IMR-90 (cell line): ENCODE measurements at regions not wholly inside any gene's neighbourhood (a gene's known extent, or its start where the extent isn't known, plus 50 kb on each side); places are given as distances from the start of the nearest gene placed in this dataset.

ENCODE experiments used
- ATAC-seq: fragments of 200-7000 bp; cut with Tn5 transposase; 2 replicates; pipeline ENCODE4 v1.9.1; 2020; ENCODE audit warnings: low read depth, mild to moderate bottlenecking, moderate library complexity
- BruUV-seq: library from RNA; stranded (reverse); fragments of 400-500 nt; replicated peaks from 2 replicates; lab custom pipeline; 2021; lab: Mats Ljungman, UMichigan
- CTCF ChIA-PET: fragments of 300-600 bp; formaldehyde crosslinking; extraction: SDS; loops from one replicate; lab custom pipeline; 2021; ENCODE audit warnings: antibody characterized with exemption; lab: Yijun Ruan, JAX
- POLR2A ChIA-PET: fragments of 300-600 bp; sonication (Branson Sonifier 250); formaldehyde crosslinking; loops from one replicate; lab custom pipeline; 2022; ENCODE audit warnings: antibody characterized with exemption; ENCODE audit not compliant: unreplicated experiment; lab: Charles Lee
- DNase-seq: peaks from one replicate; pipeline ENCODE4 v3.0.0; 2013
- H2AFZ ChIP-seq: replicated peaks from 2 replicates; pipeline ENCODE3; 2013; ENCODE audit warnings: low read length, mild to moderate bottlenecking; ENCODE audit not compliant: poor library complexity
- H2AK5ac ChIP-seq: 2 replicates; pipeline ENCODE4 v1.6.1; 2013; ENCODE audit warnings: low read depth, low read length, inconsistent platforms
- H2AK9ac ChIP-seq: replicated peaks from 2 replicates; pipeline ENCODE3; 2013; ENCODE audit warnings: mild to moderate bottlenecking, low read depth, low read length, moderate library complexity; ENCODE audit not compliant: poor library complexity
- H2BK120ac ChIP-seq: 2 replicates; pipeline ENCODE4 v1.6.1; 2013; ENCODE audit warnings: low read depth, low read length, inconsistent platforms
- H2BK15ac ChIP-seq: 3 replicates; pipeline ENCODE4 v1.6.1; 2013; ENCODE audit warnings: low read depth, low read length, inconsistent platforms
- H2BK20ac ChIP-seq: 2 replicates; pipeline ENCODE4 v1.6.1; 2013; ENCODE audit warnings: low read depth, mild to moderate bottlenecking, inconsistent platforms, low read length, moderate library complexity
- H2BK5ac ChIP-seq: 2 replicates; pipeline ENCODE4 v1.6.1; 2013; ENCODE audit warnings: mild to moderate bottlenecking, low read depth, low read length, inconsistent platforms; ENCODE audit not compliant: poor library complexity, severe bottlenecking
- H3K14ac ChIP-seq: replicated peaks from 2 replicates; pipeline ENCODE4 v1.6.1; 2013; ENCODE audit warnings: low read depth, low read length, inconsistent platforms
- H3K18ac ChIP-seq: 2 replicates; pipeline ENCODE4 v1.6.1; 2013; ENCODE audit warnings: low read depth, low read length, control low read depth
- H3K23ac ChIP-seq: 2 replicates; pipeline ENCODE4 v1.6.1; 2013; ENCODE audit warnings: low read depth, low read length, inconsistent platforms
- H3K27ac ChIP-seq: 2 replicates; pipeline ENCODE4 v1.5.1; 2013; ENCODE audit warnings: mild to moderate bottlenecking, control low read depth, low read length; ENCODE audit not compliant: insufficient read depth
- H3K27me3 ChIP-seq: 2 replicates; pipeline ENCODE4 v1.6.1; 2013; ENCODE audit warnings: low read length; ENCODE audit not compliant: control insufficient read depth, insufficient read depth
- H3K36me3 ChIP-seq: 2 replicates; pipeline ENCODE4 v1.6.1; 2013; ENCODE audit warnings: low read length, mixed read lengths; ENCODE audit not compliant: control insufficient read depth, insufficient read depth
- H3K4ac ChIP-seq: 2 replicates; pipeline ENCODE4 v1.6.1; 2013; ENCODE audit warnings: low read depth, low read length, inconsistent platforms
- H3K4me1 ChIP-seq: 2 replicates; pipeline ENCODE4 v1.6.1; 2013; ENCODE audit warnings: low read length, mixed read lengths; ENCODE audit not compliant: control insufficient read depth, insufficient read depth
- H3K4me2 ChIP-seq: 2 replicates; pipeline ENCODE4 v1.6.1; 2013; ENCODE audit warnings: low read depth, mild to moderate bottlenecking, control low read depth, low read length, moderate library complexity
- H3K4me3 ChIP-seq: 2 replicates; pipeline ENCODE4 v1.5.1; 2013; ENCODE audit warnings: low read depth, mild to moderate bottlenecking, control low read depth, low read length, moderate library complexity; ENCODE audit not compliant: insufficient read depth
- H3K56ac ChIP-seq: 2 replicates; pipeline ENCODE4 v1.6.1; 2013; ENCODE audit warnings: low read length, inconsistent platforms; ENCODE audit not compliant: insufficient read depth; ENCODE audit errors: extremely low read depth
- H3K79me1 ChIP-seq, 2 experiments: 2 replicates each; pipeline ENCODE4 v1.6.1; 2013; ENCODE audit warnings: low read length in 2 of 2, inconsistent platforms in 1 of 2, low read depth in 1 of 2
- H3K9ac ChIP-seq: 2 replicates; pipeline ENCODE4 v1.6.1; 2013; ENCODE audit warnings: low read depth, low read length, control low read depth
- H3K9me1 ChIP-seq: 2 replicates; pipeline ENCODE4 v1.6.1; 2013; ENCODE audit warnings: low read length, inconsistent platforms; ENCODE audit not compliant: insufficient read depth
- H3K9me3 ChIP-seq: 2 replicates; pipeline ENCODE4 v1.6.1; 2013; ENCODE audit warnings: low read length; ENCODE audit not compliant: control insufficient read depth, insufficient read depth
- H4K20me1 ChIP-seq: 2 replicates; pipeline ENCODE4 v1.6.1; 2013; ENCODE audit warnings: low read length, inconsistent platforms; ENCODE audit not compliant: insufficient read depth
- H4K5ac ChIP-seq: 2 replicates; pipeline ENCODE4 v1.6.1; 2013; ENCODE audit warnings: mild to moderate bottlenecking, low read depth, low read length, control low read depth
- H4K8ac ChIP-seq, 2 experiments: 2 replicates each; pipeline ENCODE4 v1.6.1; 2013; ENCODE audit warnings: low read depth in 2 of 2, low read length in 2 of 2, control low read depth in 1 of 2, inconsistent platforms in 1 of 2
- H4K91ac ChIP-seq: 2 replicates; pipeline ENCODE4 v1.6.1; 2013; ENCODE audit warnings: low read depth, low read length, inconsistent platforms; ENCODE audit not compliant: insufficient read depth
- MAFK ChIP-seq: IDR thresholded peaks from 2 replicates; pipeline ENCODE4 v1.6.1; 2012; ENCODE audit warnings: low read depth, low read length, improper control_type of control experiment
- WGBS, 2 experiments: methylation state at CpG; one replicate each; pipeline versions ENCODE4 v1.1.5 to v1.1.7; 2013; ENCODE audit warnings: missing lambda C conversion rate in 2 of 2; ENCODE audit not compliant: insufficient read length in 1 of 2; ENCODE audit errors: extremely low coverage in 2 of 2; 5-methylcytosine and 5-hydroxymethylcytosine counted together
- dilution Hi-C: fragments of 300-500 bp; cut with HindIII; formaldehyde crosslinking; loops from one replicate; pipeline ENCODE4 v1.14.3; 2018; ENCODE audit warnings: low sequenced_read_pairs; ENCODE audit not compliant: unreplicated experiment
- in situ Hi-C: fragments of 300-500 bp; cut with MboI; formaldehyde crosslinking; loops from 3 replicates; pipeline ENCODE4 v1.14.3; 2019; ENCODE audit warnings: low sequenced_read_pairs, inconsistent platforms, mixed read lengths
- intact Hi-C: fragments of 100-400 bp; cut with micrococcal nuclease; formaldehyde crosslinking; loops from 2 replicates; pipeline ENCODE4 v1.10.0; 2022

GRCh38 chr6:44590471-44590870 is 203.0 kb downstream of the CDC5L start:
- H4K20me1 ChIP-seq = no peaks in the 10 kb centered on the region
- no peak overlapping the region for H2AFZ ChIP-seq
- no peak overlapping the region for H3K4ac ChIP-seq
- H3K4me1 ChIP-seq = no peaks in the 10 kb centered on the region
- dilution Hi-C loops = no loop called here
- intact Hi-C loops = loop anchor here (5.0 kb wide), 2 partner anchors 113 to 1332 kb away; no protein-coding TSS in a partner anchor
- H4K5ac ChIP-seq = no peak overlapping the region
- H3K9me1 ChIP-seq = no peaks in the 10 kb centered on the region
- in situ Hi-C loops = no loop called here
- H3K23ac ChIP-seq = no peak overlapping the region
- H3K14ac ChIP-seq = no peak overlapping the region
- DNase-seq = no peak
- H2BK120ac ChIP-seq = no peak overlapping the region
- no peak overlapping the region for H2AK5ac ChIP-seq
- H3K4me3 ChIP-seq = no peak overlapping the region
- no peak overlapping the region for H3K9ac ChIP-seq
- H4K91ac ChIP-seq = no peak overlapping the region
- no peak overlapping the region for H2BK20ac ChIP-seq
- H3K9me3 ChIP-seq = no peaks in the 10 kb centered on the region
- no peak overlapping the region for H3K4me2 ChIP-seq
- ATAC-seq = no peak
- H3K18ac ChIP-seq = no peak overlapping the region
- ChIA-PET CTCF (no interaction called here), POLR2A (no interaction called here)
- H4K8ac ChIP-seq = no peak overlapping the region
- H3K36me3 ChIP-seq = no peaks in the 10 kb centered on the region
- no peak overlapping the region for H2BK5ac ChIP-seq
- no peak overlapping the region for H3K56ac ChIP-seq
- peaks cover 19% of the 10 kb centered on the region for H3K27me3 ChIP-seq
- no peak overlapping the region for H2AK9ac ChIP-seq
- no peak for TF ChIP-seq MAFK
- no peaks in the 10 kb centered on the region for H3K79me1 ChIP-seq
- H2BK15ac ChIP-seq = no peak overlapping the region
- no CpG with 5 or more reads among the region's 1 CpG for WGBS, 2 experiments
- H3K27ac ChIP-seq = no peak overlapping the region
- no TSS peak for BruUV-seq
